Epithelial cell of esophagus (primary cell): ENCODE measurements at regions not wholly inside any gene's neighbourhood (a gene's known extent, or its start where the extent isn't known, plus 50 kb on each side); places are given as distances from the start of the nearest gene placed in this dataset.

ENCODE experiments used
- DNase-seq: peaks from one replicate; pipeline ENCODE4 v3.0.0; 2010; ENCODE audit warnings: low read depth
- H3K4me3 ChIP-seq: 2 replicates; pipeline ENCODE4 v1.5.1; 2011; ENCODE audit warnings: mild to moderate bottlenecking, low read length, control low read depth
- TF ChIP-seq, protein P1 (sequence below): IDR thresholded peaks from 2 replicates; pipeline ENCODE4 v1.5.1; 2011; ENCODE audit warnings: low read depth, mild to moderate bottlenecking, low read length, control low read depth, inconsistent platforms; ENCODE audit not compliant: insufficient read depth; ENCODE audit errors: missing control alignments

DNA sequence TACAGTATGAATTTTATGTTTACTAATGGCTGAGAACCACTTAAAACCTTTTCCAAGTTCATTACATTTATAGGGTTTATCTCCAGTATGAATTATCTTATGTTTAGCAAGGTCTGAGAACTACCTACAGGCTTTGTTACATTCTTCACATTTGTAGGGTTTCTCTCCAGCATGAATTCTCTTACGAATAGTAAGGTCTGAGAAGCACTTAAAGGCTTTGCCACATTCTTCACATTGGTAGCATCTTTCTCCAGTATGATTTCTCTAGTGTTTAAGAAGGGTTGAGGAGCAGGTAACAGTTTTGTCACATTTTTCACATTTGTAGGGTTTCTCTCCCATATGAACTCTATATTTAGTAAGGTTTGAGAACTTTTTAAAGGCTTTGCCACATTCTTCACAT lies 1127.4 kb downstream of the EFNA5 start:
- no peak for DNase-seq
- no peak overlapping the region for H3K4me3 ChIP-seq
- TF ChIP-seq, protein P1, sequence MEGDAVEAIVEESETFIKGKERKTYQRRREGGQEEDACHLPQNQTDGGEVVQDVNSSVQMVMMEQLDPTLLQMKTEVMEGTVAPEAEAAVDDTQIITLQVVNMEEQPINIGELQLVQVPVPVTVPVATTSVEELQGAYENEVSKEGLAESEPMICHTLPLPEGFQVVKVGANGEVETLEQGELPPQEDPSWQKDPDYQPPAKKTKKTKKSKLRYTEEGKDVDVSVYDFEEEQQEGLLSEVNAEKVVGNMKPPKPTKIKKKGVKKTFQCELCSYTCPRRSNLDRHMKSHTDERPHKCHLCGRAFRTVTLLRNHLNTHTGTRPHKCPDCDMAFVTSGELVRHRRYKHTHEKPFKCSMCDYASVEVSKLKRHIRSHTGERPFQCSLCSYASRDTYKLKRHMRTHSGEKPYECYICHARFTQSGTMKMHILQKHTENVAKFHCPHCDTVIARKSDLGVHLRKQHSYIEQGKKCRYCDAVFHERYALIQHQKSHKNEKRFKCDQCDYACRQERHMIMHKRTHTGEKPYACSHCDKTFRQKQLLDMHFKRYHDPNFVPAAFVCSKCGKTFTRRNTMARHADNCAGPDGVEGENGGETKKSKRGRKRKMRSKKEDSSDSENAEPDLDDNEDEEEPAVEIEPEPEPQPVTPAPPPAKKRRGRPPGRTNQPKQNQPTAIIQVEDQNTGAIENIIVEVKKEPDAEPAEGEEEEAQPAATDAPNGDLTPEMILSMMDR, result no peak

DNA sequence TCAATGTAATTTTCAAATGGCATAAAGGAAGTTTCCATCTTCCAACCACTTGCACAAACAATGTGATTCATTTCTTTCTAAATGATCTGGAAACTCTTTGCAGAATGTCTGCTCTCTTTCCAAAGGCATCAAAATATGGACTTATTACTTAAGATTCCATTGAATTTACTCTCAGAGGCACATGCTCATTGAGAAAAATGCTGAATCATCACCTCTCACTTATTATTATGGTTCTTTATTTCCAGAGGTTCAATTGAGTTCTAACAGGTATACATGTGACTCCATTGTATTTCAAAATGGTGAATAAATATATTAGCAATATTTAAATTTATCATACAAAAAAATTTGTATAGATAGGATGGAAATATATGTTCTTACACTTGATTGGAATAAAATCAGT lies 1140.6 kb downstream of the EFNA5 start:
- TF ChIP-seq, protein P1, result no peak
- H3K4me3 ChIP-seq, result no peak overlapping the region
- DNase-seq, result no peak

DNA sequence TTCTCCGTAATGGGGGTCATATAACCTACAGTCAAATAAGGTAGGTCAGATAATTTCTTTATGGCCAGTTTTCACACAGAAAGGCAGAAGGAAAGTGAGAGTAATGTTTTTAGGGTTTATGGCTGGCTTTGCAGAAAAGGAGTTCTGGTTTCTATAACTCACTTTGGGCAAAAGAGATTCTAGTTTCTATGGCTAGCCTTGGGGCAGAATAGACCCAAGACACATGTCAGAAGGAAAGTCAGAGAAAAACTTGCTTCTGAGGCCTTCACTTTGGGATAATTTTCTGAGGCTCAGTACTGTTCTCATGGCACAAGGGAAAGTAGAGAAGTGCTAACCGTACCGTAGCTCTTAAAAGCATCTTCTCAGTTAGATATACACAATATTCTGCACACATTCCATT lies 1145.3 kb downstream of the EFNA5 start:
- no peak overlapping the region for H3K4me3 ChIP-seq
- DNase-seq, result no peak
- TF ChIP-seq, protein P1, result no peak

DNA sequence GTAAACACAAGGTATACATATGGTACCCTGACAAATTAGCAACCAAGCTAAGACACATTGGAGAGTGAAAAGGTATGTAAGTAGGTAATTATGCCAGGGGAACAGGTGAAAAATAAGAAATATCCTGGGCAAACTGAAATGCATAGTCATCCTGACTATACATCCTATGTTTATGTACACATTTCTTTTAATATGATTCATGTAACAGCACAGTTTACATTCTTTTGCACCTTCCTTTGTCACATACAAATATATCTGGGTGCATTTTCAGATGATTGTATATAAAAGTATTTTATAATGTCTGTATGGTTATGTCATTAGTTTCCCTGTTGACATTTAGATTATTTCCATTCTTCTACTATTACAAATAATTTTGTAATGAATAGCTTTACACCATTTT lies 1146.9 kb downstream of the EFNA5 start:
- no peak overlapping the region for H3K4me3 ChIP-seq
- TF ChIP-seq, protein P1, result no peak
- peak; percentile 72 for DNase-seq

DNA sequence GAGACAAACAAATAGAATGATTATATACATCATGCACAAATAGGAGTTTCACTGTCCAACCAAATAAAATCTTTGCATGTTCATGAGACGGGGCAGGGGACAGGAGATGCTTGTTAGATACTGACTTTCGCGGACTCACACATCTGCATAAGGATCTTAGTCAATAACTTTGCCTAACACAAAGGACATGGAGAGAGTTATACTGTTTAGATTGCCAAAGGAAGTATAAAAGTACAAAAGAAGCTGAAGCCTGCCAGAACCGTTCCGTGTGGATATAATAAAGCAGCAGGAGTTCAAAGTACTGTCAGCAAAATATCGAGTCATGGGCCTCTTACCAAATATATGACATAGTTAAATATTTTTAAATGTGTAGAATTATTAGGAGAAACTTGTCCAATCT lies 1148.4 kb downstream of the EFNA5 start:
- no peak for DNase-seq
- H3K4me3 ChIP-seq, result no peak overlapping the region
- TF ChIP-seq, protein P1, result no peak

DNA sequence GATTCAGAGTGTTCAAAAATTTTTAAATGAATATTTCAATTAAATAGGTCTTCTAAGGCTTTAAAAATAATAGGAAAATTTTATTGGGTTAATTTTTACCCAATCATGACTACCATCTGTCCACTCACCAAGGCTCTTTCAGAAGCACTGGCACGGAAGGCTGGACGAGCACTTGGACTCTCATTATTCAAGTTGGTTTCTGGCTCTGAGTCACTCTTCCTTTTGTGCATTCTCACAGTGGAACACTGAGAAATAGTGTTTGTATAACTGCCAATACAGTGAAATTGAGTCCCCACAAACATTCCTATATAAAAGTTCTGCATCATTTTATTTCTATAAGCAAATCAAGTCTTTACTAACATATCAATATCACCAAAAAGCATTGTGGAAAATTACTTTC lies 1149.0 kb downstream of the EFNA5 start:
- H3K4me3 ChIP-seq, result no peak overlapping the region
- TF ChIP-seq, protein P1, result no peak
- DNase-seq, result peak; percentile 88

DNA sequence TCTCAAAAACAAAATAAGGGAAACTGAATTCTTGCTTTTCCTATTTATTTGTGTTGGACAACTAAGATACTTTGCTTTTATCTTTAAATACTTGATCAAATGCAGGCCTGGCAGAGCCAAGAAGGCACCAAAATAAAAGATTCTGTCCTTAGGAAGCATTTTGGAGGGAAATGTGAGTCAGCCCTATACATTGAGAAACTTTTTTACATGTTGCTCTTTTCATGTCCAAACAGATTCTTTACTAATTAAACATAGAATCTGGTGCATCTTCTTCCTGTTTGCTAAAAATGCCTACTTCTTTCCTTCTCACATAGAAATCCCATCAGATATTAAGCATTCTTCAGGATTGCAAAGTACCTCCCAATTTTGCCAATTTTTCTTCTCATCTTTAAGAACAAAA lies 1160.4 kb downstream of the EFNA5 start:
- peak; percentile 72 for DNase-seq
- TF ChIP-seq, protein P1, result no peak
- H3K4me3 ChIP-seq, result no peak overlapping the region
